ENCODE measurements at regions not wholly inside any gene's neighbourhood (a gene's known extent, or its start where the extent isn't known, plus 50 kb on each side); places are given as distances from the start of the nearest gene placed in this dataset.

DNA sequence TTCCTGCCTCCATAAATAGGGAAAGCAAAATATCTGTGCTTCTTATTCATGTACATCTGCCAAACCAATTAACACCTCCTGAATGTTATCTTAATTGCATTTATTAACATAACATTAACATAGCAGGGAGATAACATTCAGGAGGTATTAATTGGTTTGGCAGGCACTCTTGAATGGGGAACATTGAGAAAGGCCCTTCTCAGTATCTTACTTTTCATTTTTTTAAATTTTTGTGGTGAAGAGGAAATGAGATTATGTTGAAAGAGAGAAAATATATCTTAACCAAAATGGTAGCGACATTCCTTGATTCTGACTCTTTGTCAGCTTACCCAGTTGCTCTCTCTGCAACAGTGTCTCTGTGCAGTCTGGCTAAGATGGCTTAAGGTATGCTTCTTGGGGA lies 100.4 kb upstream of the TLE1 start:
- TF ChIP-seq, protein P1, sequence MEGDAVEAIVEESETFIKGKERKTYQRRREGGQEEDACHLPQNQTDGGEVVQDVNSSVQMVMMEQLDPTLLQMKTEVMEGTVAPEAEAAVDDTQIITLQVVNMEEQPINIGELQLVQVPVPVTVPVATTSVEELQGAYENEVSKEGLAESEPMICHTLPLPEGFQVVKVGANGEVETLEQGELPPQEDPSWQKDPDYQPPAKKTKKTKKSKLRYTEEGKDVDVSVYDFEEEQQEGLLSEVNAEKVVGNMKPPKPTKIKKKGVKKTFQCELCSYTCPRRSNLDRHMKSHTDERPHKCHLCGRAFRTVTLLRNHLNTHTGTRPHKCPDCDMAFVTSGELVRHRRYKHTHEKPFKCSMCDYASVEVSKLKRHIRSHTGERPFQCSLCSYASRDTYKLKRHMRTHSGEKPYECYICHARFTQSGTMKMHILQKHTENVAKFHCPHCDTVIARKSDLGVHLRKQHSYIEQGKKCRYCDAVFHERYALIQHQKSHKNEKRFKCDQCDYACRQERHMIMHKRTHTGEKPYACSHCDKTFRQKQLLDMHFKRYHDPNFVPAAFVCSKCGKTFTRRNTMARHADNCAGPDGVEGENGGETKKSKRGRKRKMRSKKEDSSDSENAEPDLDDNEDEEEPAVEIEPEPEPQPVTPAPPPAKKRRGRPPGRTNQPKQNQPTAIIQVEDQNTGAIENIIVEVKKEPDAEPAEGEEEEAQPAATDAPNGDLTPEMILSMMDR (optimal IDR thresholded peaks at IDR 0.05 in 1 of 3, IDR thresholded peaks at IDR 0.05 in 1 of 3, conservative IDR thresholded peaks at IDR 0.05 in 1 of 3; ENCODE audit: extremely low read depth in 1 of 3, insufficient read depth in 2 of 3, low read length in 3 of 3) = no peak
- no peak for TF ChIP-seq EZH2 (IDR thresholded peaks at IDR 0.05; ENCODE audit: low read length)
- Histone ChIP-seq H2AFZ (ENCODE audit: control insufficient read depth, low read length) (no peak overlapping the region), H3K4me2 (ENCODE audit: control insufficient read depth, extremely low read depth, insufficient read depth, low read depth, low read length) (no peak overlapping the region), H3K27ac (ENCODE audit: control insufficient read depth, insufficient read depth, low read length) (no peak overlapping the region), H3K79me2 (ENCODE audit: control insufficient read depth, insufficient read depth, low read length) (no peaks in the 10 kb centered on the region), H3K36me3 (ENCODE audit: control insufficient read depth in 2 of 2, extremely low read depth in 1 of 2, insufficient read depth in 2 of 2, low read length in 2 of 2) (no peaks in the 10 kb centered on the region), H3K9ac (ENCODE audit: control insufficient read depth, extremely low read depth, insufficient read depth, low read length) (no peak overlapping the region), H3K27me3 (ENCODE audit: control insufficient read depth, extremely low read depth, insufficient read depth, low read length) (no peaks in the 10 kb centered on the region), H3K4me3 (ENCODE audit: control insufficient read depth in 2 of 3, extremely low read depth in 1 of 3, insufficient read depth in 2 of 3, low read depth in 1 of 3, low read length in 3 of 3) (no peak overlapping the region), H3K4me1 (ENCODE audit: control insufficient read depth, extremely low read depth, insufficient read depth, low read length) (peaks cover 2% of the 10 kb centered on the region), H3K9me1 (ENCODE audit: control insufficient read depth, extremely low read depth, insufficient read depth, low read length) (no peaks in the 10 kb centered on the region), H4K20me1 (ENCODE audit: control insufficient read depth, extremely low read depth, insufficient read depth, low read length) (no peaks in the 10 kb centered on the region), H3K9me3 (ENCODE audit: control insufficient read depth, low read depth, low read length) (no peaks in the 10 kb centered on the region)
- no peak for DNase-seq (ENCODE audit: low read depth, low spot score)
- no peak for FAIRE-seq
- dilution Hi-C loops (cut with MboI; ENCODE audit: extremely low pct_ligation_motif_present, low sequenced_read_pairs) = no loop called here

DNA sequence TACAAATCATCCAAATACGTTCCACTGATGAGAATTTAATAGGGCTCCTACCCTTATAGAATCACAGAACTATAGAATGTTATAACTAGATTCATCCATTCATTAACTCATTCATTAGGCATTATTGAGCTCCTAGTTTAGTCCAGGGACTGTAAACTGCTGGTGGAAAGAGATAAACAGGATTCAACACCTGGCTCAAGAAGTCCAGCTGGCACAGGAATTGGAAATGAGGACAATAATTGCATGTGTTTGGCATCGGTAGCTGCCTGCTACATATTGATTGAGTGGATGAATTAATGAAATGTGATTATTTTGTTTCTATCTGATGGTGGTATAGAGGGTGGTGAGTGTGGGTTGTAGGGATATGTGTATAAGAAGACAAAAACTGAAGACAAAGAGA lies 100.8 kb upstream of the TLE1 start:
- H3K9me1 ChIP-seq (ENCODE audit: control insufficient read depth, extremely low read depth, insufficient read depth, low read length) = no peaks in the 10 kb centered on the region
- no peak overlapping the region for H3K27ac ChIP-seq (ENCODE audit: control insufficient read depth, insufficient read depth, low read length)
- dilution Hi-C loops (cut with MboI; ENCODE audit: extremely low pct_ligation_motif_present, low sequenced_read_pairs) = no loop called here
- no peak overlapping the region for H2AFZ ChIP-seq (ENCODE audit: control insufficient read depth, low read length)
- FAIRE-seq (no peak), DNase-seq (ENCODE audit: low read depth, low spot score) (no peak)
- H4K20me1 ChIP-seq (ENCODE audit: control insufficient read depth, extremely low read depth, insufficient read depth, low read length) = no peaks in the 10 kb centered on the region
- H3K9ac ChIP-seq (ENCODE audit: control insufficient read depth, extremely low read depth, insufficient read depth, low read length) = no peak overlapping the region
- no peak for TF ChIP-seq EZH2 (IDR thresholded peaks at IDR 0.05; ENCODE audit: low read length)
- TF ChIP-seq, protein P1 (optimal IDR thresholded peaks at IDR 0.05 in 1 of 3, IDR thresholded peaks at IDR 0.05 in 1 of 3, conservative IDR thresholded peaks at IDR 0.05 in 1 of 3; ENCODE audit: extremely low read depth in 1 of 3, insufficient read depth in 2 of 3, low read length in 3 of 3) = no peak
- H3K4me3 ChIP-seq (ENCODE audit: control insufficient read depth in 2 of 3, extremely low read depth in 1 of 3, insufficient read depth in 2 of 3, low read depth in 1 of 3, low read length in 3 of 3) = no peak overlapping the region
- H3K4me1 ChIP-seq (ENCODE audit: control insufficient read depth, extremely low read depth, insufficient read depth, low read length) = peaks cover 2% of the 10 kb centered on the region
- H3K27me3 ChIP-seq (ENCODE audit: control insufficient read depth, extremely low read depth, insufficient read depth, low read length) = no peaks in the 10 kb centered on the region
- H3K36me3 ChIP-seq (ENCODE audit: control insufficient read depth in 2 of 2, extremely low read depth in 1 of 2, insufficient read depth in 2 of 2, low read length in 2 of 2) = no peaks in the 10 kb centered on the region
- H3K79me2 ChIP-seq (ENCODE audit: control insufficient read depth, insufficient read depth, low read length) = no peaks in the 10 kb centered on the region
- no peak overlapping the region for H3K4me2 ChIP-seq (ENCODE audit: control insufficient read depth, extremely low read depth, insufficient read depth, low read depth, low read length)
- no peaks in the 10 kb centered on the region for H3K9me3 ChIP-seq (ENCODE audit: control insufficient read depth, low read depth, low read length)
